PC-3 (cell line): ENCODE measurements at regions not wholly inside any gene's neighbourhood (a gene's known extent, or its start where the extent isn't known, plus 50 kb on each side); places are given as distances from the start of the nearest gene placed in this dataset.

Experiments
- EZH2 ChIP-seq: fragments of 300-600 bp; sonication (generic); IDR thresholded peaks from one replicate; pipeline ENCODE4 v1.6.1; 2017; ENCODE audit warnings: antibody characterized with exemption, mild to moderate bottlenecking, low read length; ENCODE audit not compliant: unreplicated experiment
- TF ChIP-seq, protein P1 (sequence below): fragments of 300-600 bp; sonication (generic); conservative IDR thresholded peaks from 2 replicates; pipeline ENCODE4 v1.5.1; 2017; ENCODE audit warnings: antibody characterized with exemption, low read depth, mild to moderate bottlenecking, low read length

DNA sequence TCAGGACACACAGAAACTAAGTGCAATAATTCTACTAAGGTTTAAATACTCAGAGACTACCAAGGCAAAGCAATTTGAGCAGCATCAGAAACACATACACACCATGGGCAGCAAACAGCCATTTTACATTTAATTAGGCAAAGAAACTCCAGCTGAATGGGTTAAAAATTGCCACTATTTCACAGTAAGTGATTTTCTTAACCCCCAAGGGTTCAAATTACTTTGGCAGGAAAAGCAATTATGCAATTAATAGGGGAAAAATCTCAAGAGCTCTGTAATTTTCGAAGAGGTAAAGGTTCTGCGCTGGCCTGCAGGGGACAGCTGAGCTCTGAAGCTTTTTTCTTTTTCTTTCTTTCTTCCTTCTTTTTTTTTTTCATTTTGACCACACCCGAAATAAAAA is 206.2 kb upstream of the RRP15 start:
- TF ChIP-seq EZH2, result no peak
- TF ChIP-seq, protein P1, sequence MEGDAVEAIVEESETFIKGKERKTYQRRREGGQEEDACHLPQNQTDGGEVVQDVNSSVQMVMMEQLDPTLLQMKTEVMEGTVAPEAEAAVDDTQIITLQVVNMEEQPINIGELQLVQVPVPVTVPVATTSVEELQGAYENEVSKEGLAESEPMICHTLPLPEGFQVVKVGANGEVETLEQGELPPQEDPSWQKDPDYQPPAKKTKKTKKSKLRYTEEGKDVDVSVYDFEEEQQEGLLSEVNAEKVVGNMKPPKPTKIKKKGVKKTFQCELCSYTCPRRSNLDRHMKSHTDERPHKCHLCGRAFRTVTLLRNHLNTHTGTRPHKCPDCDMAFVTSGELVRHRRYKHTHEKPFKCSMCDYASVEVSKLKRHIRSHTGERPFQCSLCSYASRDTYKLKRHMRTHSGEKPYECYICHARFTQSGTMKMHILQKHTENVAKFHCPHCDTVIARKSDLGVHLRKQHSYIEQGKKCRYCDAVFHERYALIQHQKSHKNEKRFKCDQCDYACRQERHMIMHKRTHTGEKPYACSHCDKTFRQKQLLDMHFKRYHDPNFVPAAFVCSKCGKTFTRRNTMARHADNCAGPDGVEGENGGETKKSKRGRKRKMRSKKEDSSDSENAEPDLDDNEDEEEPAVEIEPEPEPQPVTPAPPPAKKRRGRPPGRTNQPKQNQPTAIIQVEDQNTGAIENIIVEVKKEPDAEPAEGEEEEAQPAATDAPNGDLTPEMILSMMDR, result no peak
